ENCODE measurements at regions not wholly inside any gene's neighbourhood (a gene's known extent, or its start where the extent isn't known, plus 50 kb on each side); places are given as distances from the start of the nearest gene placed in this dataset.

- no peak for DNase-seq
Measured at GRCh38 chr2:65662654-65663432, 230.4 kb upstream of the SPRED2 start.

GRCh38 chr2:65661980-65662653 lies 229.7 kb upstream of the SPRED2 start:
- DNase-seq = no peak

GRCh38 chr2:65660340-65660739 lies 227.9 kb upstream of the SPRED2 start:
- DNase-seq = no peak

GRCh38 chr2:65658881-65659280 lies 226.5 kb upstream of the SPRED2 start:
- DNase-seq = no peak

- DNase-seq = no peak
Measured at GRCh38 chr2:65658266-65658665, 225.9 kb upstream of the SPRED2 start.

- no peak for DNase-seq
Measured at GRCh38 chr2:65656160-65656718, 223.8 kb upstream of the SPRED2 start.

- DNase-seq = no peak
Measured at GRCh38 chr2:65655000-65655399, 222.6 kb upstream of the SPRED2 start.

- no peak for DNase-seq
Measured at GRCh38 chr2:65654496-65654895, 222.1 kb upstream of the SPRED2 start.

- no peak for DNase-seq
Measured at GRCh38 chr2:65652066-65652465, 219.7 kb upstream of the SPRED2 start.

- DNase-seq = no peak
Measured at GRCh38 chr2:65649811-65650589, 217.6 kb upstream of the SPRED2 start.

- no peak for DNase-seq
Measured at GRCh38 chr2:65647249-65647842, 214.9 kb upstream of the SPRED2 start.

GRCh38 chr2:65640793-65641103 lies 208.3 kb upstream of the SPRED2 start:
- no peak for DNase-seq

- no peak for DNase-seq
Measured at GRCh38 chr2:65639156-65639864, 206.9 kb upstream of the SPRED2 start.

- no peak for DNase-seq
Measured at GRCh38 chr2:65638443-65638842, 206.0 kb upstream of the SPRED2 start.

- DNase-seq = no peak
Measured at GRCh38 chr2:65636813-65637483, 204.5 kb upstream of the SPRED2 start.

- DNase-seq = no peak
Measured at GRCh38 chr2:65636024-65636423, 203.6 kb upstream of the SPRED2 start.

GRCh38 chr2:65634304-65634703 lies 201.9 kb upstream of the SPRED2 start:
- DNase-seq = no peak

GRCh38 chr2:65630643-65631042 lies 198.2 kb upstream of the SPRED2 start:
- DNase-seq = no peak

GRCh38 chr2:65628156-65628555 lies 195.8 kb upstream of the SPRED2 start:
- no peak for DNase-seq

- no peak for DNase-seq
Measured at GRCh38 chr2:65626831-65627230, 194.4 kb upstream of the SPRED2 start.

- no peak for DNase-seq
Measured at GRCh38 chr2:65625982-65626381, 193.6 kb upstream of the SPRED2 start.

- DNase-seq = no peak
Measured at GRCh38 chr2:65622951-65623535, 190.6 kb upstream of the SPRED2 start.
